ENCODE measurements at regions not wholly inside any gene's neighbourhood (a gene's known extent, or its start where the extent isn't known, plus 50 kb on each side); places are given as distances from the start of the nearest gene placed in this dataset.

DNA sequence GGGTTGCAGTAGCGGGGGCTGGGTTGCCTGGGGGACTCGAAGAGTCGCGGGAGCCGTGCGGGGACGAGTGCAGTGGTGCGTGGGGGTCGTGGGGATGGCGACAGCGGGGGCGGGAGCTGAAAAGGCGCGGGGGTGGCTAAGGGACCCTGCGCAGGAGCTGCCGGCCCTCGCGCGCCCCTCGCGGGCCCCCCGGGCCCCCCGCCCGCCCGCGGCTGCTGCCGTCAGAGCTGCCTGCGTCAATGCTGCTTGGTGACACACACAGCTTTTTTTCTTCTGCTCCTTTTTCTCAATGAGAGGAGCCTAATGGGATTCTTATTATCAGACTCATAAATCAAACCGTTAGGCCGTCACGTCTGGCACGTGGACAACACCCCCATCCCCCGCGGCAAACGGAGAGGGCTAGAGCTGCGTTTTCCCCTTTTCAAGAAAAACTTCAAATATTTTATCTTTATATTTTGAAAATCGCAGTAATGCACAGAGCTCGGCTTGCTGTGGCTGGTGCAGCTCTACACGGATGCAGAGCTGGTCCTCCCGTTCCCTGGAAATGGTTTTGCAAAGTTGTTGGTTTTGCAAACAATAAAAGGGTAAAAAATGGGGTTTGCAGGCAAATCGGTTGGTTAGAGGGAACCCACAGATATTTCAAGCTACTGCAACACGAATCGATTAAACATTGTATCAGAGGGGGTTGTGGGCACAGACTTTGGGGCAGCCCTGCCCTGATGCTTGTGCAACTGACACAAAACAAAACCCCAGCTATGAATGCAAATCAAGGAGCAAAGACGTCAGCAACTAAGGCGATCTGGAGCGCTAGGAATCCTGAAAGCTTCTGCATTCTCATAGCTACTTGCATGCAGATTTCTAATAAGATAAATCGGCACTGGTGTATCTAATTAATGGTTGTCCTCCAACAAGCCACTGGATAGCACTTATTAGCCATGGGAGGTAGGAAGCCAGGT is 161.4 kb downstream of the TBXT start:
- TF ChIP-seq, protein P1, sequence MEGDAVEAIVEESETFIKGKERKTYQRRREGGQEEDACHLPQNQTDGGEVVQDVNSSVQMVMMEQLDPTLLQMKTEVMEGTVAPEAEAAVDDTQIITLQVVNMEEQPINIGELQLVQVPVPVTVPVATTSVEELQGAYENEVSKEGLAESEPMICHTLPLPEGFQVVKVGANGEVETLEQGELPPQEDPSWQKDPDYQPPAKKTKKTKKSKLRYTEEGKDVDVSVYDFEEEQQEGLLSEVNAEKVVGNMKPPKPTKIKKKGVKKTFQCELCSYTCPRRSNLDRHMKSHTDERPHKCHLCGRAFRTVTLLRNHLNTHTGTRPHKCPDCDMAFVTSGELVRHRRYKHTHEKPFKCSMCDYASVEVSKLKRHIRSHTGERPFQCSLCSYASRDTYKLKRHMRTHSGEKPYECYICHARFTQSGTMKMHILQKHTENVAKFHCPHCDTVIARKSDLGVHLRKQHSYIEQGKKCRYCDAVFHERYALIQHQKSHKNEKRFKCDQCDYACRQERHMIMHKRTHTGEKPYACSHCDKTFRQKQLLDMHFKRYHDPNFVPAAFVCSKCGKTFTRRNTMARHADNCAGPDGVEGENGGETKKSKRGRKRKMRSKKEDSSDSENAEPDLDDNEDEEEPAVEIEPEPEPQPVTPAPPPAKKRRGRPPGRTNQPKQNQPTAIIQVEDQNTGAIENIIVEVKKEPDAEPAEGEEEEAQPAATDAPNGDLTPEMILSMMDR (IDR thresholded peaks at IDR 0.05; ENCODE audit: poor library complexity, severe bottlenecking) = no peak
- TF ChIP-seq RAD21 (conservative IDR thresholded peaks at IDR 0.05) (peak; percentile 24), TAF1 (IDR thresholded peaks at IDR 0.05; ENCODE audit: low read depth) (peak; percentile 86), EP300 (conservative IDR thresholded peaks at IDR 0.05; ENCODE audit: poor library complexity, severe bottlenecking) (peak; percentile 64), EZH2 (IDR thresholded peaks at IDR 0.05; ENCODE audit: borderline replicate concordance, insufficient read depth, low read length, poor library complexity, severe bottlenecking) (no peak)
- TF ChIP-seq, protein P2, sequence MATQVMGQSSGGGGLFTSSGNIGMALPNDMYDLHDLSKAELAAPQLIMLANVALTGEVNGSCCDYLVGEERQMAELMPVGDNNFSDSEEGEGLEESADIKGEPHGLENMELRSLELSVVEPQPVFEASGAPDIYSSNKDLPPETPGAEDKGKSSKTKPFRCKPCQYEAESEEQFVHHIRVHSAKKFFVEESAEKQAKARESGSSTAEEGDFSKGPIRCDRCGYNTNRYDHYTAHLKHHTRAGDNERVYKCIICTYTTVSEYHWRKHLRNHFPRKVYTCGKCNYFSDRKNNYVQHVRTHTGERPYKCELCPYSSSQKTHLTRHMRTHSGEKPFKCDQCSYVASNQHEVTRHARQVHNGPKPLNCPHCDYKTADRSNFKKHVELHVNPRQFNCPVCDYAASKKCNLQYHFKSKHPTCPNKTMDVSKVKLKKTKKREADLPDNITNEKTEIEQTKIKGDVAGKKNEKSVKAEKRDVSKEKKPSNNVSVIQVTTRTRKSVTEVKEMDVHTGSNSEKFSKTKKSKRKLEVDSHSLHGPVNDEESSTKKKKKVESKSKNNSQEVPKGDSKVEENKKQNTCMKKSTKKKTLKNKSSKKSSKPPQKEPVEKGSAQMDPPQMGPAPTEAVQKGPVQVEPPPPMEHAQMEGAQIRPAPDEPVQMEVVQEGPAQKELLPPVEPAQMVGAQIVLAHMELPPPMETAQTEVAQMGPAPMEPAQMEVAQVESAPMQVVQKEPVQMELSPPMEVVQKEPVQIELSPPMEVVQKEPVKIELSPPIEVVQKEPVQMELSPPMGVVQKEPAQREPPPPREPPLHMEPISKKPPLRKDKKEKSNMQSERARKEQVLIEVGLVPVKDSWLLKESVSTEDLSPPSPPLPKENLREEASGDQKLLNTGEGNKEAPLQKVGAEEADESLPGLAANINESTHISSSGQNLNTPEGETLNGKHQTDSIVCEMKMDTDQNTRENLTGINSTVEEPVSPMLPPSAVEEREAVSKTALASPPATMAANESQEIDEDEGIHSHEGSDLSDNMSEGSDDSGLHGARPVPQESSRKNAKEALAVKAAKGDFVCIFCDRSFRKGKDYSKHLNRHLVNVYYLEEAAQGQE (IDR thresholded peaks at IDR 0.05; ENCODE audit: borderline replicate concordance) = peak; percentile 88

All from neural cell (in vitro differentiated cells).